Upper lobe of left lung (tissue), 6 donors: ENCODE measurements at regions not wholly inside any gene's neighbourhood (a gene's known extent, or its start where the extent isn't known, plus 50 kb on each side); places are given as distances from the start of the nearest gene placed in this dataset.

Experiments used
- ATAC-seq, 2 donors: fragments of 200-7000 bp; cut with Tn5 transposase; one replicate each; pipeline ENCODE4 v1.9.1; 2022; ENCODE audit warnings: mild to moderate bottlenecking in 2 of 2, moderate library complexity in 2 of 2; ENCODE audit not compliant: low FRiP score in 2 of 2
- DNase-seq, 2 donors: peaks; one replicate each; pipeline ENCODE4 v3.0.0-alpha.2; 2019 to 2020
- H3K27ac ChIP-seq, 4 donors: fragments of 200-600 bp; sonication (generic); one replicate each; pipeline ENCODE4 v1.5.1; 2016 to 2019
- H3K27me3 ChIP-seq, 4 donors: fragments of 200-600 bp; sonication (generic); one replicate each; pipeline ENCODE4 v1.5.1; 2017 to 2019
- H3K36me3 ChIP-seq, 4 donors: fragments of 200-600 bp; sonication (generic); one replicate each; pipeline ENCODE4 v1.5.1; 2016 to 2019
- H3K4me1 ChIP-seq, 4 donors: fragments of 200-600 bp; sonication (generic); one replicate each; pipeline ENCODE4 v1.5.1; 2018 to 2019
- H3K4me3 ChIP-seq, 4 donors: fragments of 200-600 bp; sonication (generic); one replicate each; pipeline ENCODE4 v1.5.1; 2017 to 2019; ENCODE audit warnings: mild to moderate bottlenecking in 2 of 4, moderate library complexity in 1 of 4
- H3K9me3 ChIP-seq, 4 donors: fragments of 200-600 bp; sonication (generic); one replicate each; pipeline ENCODE4 v1.5.1; 2018 to 2019
- EP300 ChIP-seq, 4 donors: sonication (generic); formaldehyde crosslinking; IDR thresholded peaks; one replicate each; pipeline ENCODE4 v1.5.1; 2017; ENCODE audit warnings: antibody characterized with exemption in 4 of 4, control low read depth in 2 of 4
- POLR2A ChIP-seq, 4 donors: fragments of 450-650 bp; IDR thresholded peaks; one replicate each; pipeline ENCODE4 v1.5.1; 2016 to 2017; ENCODE audit warnings: antibody characterized with exemption in 4 of 4, mild to moderate bottlenecking in 2 of 4
- POLR2AphosphoS5 ChIP-seq, 2 donors: sonication (generic); formaldehyde crosslinking; IDR thresholded peaks; one replicate each; pipeline ENCODE4 v1.5.1; 2017; ENCODE audit warnings: antibody characterized with exemption in 2 of 2
- WGBS, 2 donors: methylation state at CpG; one replicate each; pipeline ENCODE4 v1.1.5; 2017 to 2018; 5-methylcytosine and 5-hydroxymethylcytosine counted together
- TF ChIP-seq, protein P1 (sequence below), 6 experiments: fragments of 450-650 bp in 4 of 6; fragments of 200-600 bp in 2 of 6; sonication (generic) in 2 of 6; IDR thresholded peaks; one replicate each; pipeline ENCODE4 v1.5.1; 2016 to 2019; ENCODE audit warnings: antibody characterized with exemption in 6 of 6
- donor health status: DM: no; HTN: no; CAD: no; lungs with moderate emphysema.
- donor health status: DM: no; HTN: yes; CAD: no; lungs with severe emphysema.

- no peaks in the 10 kb centered on the region for H3K27me3 ChIP-seq
- no peak overlapping the region for H3K4me3 ChIP-seq
- H3K4me1 ChIP-seq: no peaks in the 10 kb centered on the region
- H3K9me3 ChIP-seq: no peaks in the 10 kb centered on the region
- H3K36me3 ChIP-seq: no peaks in the 10 kb centered on the region
- TF ChIP-seq POLR2A (IDR thresholded peaks at IDR 0.05): no peak
- no peak for TF ChIP-seq EP300 (IDR thresholded peaks at IDR 0.05)
- no peak for TF ChIP-seq POLR2AphosphoS5 (IDR thresholded peaks at IDR 0.05)
- TF ChIP-seq, protein P1, sequence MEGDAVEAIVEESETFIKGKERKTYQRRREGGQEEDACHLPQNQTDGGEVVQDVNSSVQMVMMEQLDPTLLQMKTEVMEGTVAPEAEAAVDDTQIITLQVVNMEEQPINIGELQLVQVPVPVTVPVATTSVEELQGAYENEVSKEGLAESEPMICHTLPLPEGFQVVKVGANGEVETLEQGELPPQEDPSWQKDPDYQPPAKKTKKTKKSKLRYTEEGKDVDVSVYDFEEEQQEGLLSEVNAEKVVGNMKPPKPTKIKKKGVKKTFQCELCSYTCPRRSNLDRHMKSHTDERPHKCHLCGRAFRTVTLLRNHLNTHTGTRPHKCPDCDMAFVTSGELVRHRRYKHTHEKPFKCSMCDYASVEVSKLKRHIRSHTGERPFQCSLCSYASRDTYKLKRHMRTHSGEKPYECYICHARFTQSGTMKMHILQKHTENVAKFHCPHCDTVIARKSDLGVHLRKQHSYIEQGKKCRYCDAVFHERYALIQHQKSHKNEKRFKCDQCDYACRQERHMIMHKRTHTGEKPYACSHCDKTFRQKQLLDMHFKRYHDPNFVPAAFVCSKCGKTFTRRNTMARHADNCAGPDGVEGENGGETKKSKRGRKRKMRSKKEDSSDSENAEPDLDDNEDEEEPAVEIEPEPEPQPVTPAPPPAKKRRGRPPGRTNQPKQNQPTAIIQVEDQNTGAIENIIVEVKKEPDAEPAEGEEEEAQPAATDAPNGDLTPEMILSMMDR (IDR thresholded peaks at IDR 0.05): no peak
- no peak overlapping the region for H3K27ac ChIP-seq
- no peak for DNase-seq
- WGBS, 2 donors: 84 to 97% methylated on average over 4 to 7 of the region's 7 CpGs
- ATAC-seq: no peak
These were observed 70.3 kb upstream of the IQSEC1 start for GRCh38 chr3:13143381-13144004.

DNA sequence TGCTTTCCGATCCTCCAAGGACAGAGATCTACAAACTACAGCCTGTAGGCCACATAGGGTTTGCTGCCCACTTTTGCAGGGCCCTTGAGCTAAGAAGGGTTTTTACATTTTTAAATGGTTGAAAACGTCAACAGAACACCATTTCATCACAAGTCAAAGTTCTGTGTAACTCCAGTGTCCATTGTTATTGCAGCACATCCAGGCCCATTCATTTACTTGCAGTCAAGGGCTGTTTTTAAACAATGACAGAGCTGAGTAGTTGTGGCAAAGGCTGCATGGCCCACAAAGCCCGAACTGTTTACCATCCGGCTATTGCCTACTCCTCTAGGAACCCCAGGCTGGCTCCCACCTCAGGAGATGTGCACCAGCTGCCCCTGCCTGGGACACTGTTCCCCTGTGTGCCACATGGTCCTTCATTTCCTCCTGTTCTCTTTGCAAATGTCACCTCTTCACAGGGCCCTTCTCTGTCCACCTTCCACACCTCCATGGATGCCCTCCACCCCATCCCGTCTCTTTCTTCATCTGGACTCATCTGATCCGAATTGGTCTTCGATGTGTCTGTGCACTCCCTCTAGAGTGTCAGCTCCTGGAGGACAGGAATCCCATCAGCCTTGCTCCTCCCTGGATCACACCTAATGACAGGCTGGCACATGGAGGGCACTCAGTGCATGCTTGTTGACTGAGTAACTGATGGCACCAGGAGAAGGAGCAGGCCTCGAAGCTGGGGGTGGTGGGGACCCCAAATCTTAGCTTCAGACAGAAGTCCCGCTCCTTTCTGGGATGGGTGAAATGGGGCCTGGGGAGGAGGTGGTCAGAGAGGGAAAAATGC is 69.5 kb upstream of the IQSEC1 start:
- Histone ChIP-seq H3K36me3 (no peaks in the 10 kb centered on the region), H3K4me3 (no peak overlapping the region), H3K27ac (no peak overlapping the region), H3K4me1 (no peaks in the 10 kb centered on the region), H3K27me3 (no peaks in the 10 kb centered on the region), H3K9me3 (no peaks in the 10 kb centered on the region)
- 84 to 86% methylated on average over 8 to 9 of the region's 9 CpGs for WGBS, 2 donors
- ATAC-seq (no peak), DNase-seq (no peak)
- TF ChIP-seq, protein P1 (IDR thresholded peaks at IDR 0.05): no peak
- TF ChIP-seq POLR2A (IDR thresholded peaks at IDR 0.05): no peak
- TF ChIP-seq EP300 (IDR thresholded peaks at IDR 0.05): no peak
- TF ChIP-seq POLR2AphosphoS5 (IDR thresholded peaks at IDR 0.05): no peak

- DNase-seq (no peak), ATAC-seq (no peak)
- Histone ChIP-seq H3K27ac (no peak overlapping the region), H3K36me3 (no peaks in the 10 kb centered on the region), H3K4me3 (no peak overlapping the region), H3K27me3 (no peaks in the 10 kb centered on the region), H3K4me1 (no peaks in the 10 kb centered on the region), H3K9me3 (no peaks in the 10 kb centered on the region)
- WGBS, 2 donors: 21% methylated on average over 6 to 8 of the region's 8 CpGs
- TF ChIP-seq, protein P1 (IDR thresholded peaks at IDR 0.05): no peak
- TF ChIP-seq POLR2A (IDR thresholded peaks at IDR 0.05) (no peak), EP300 (IDR thresholded peaks at IDR 0.05) (no peak), POLR2AphosphoS5 (IDR thresholded peaks at IDR 0.05) (no peak)
These were observed 68.8 kb upstream of the IQSEC1 start for GRCh38 chr3:13141991-13142412.

- Histone ChIP-seq H3K36me3 (no peaks in the 10 kb centered on the region), H3K27me3 (no peaks in the 10 kb centered on the region), H3K27ac (no peak overlapping the region), H3K4me1 (no peaks in the 10 kb centered on the region), H3K9me3 (no peaks in the 10 kb centered on the region), H3K4me3 (no peak overlapping the region)
- ATAC-seq (no peak), DNase-seq (peak in 1 of 2 donors; percentile 1)
- WGBS, 2 donors: 83 to 84% methylated on average over 7 of the region's 7 CpGs
- TF ChIP-seq POLR2AphosphoS5 (IDR thresholded peaks at IDR 0.05) (no peak), EP300 (IDR thresholded peaks at IDR 0.05) (no peak), POLR2A (IDR thresholded peaks at IDR 0.05) (no peak)
- TF ChIP-seq, protein P1 (IDR thresholded peaks at IDR 0.05): no peak
These were observed 68.0 kb upstream of the IQSEC1 start for GRCh38 chr3:13141183-13141582.
